Fibroblast of lung (primary cell): ENCODE measurements at regions not wholly inside any gene's neighbourhood (a gene's known extent, or its start where the extent isn't known, plus 50 kb on each side); places are given as distances from the start of the nearest gene placed in this dataset.

Experiments used
- EZH2 ChIP-seq: IDR thresholded peaks from 2 replicates; pipeline ENCODE4 v1.5.1; 2012; ENCODE audit warnings: low read length, control low read depth, mild to moderate bottlenecking; ENCODE audit errors: missing control alignments
- TF ChIP-seq, protein P1 (sequence below), 2 donors: IDR thresholded peaks in 1 of 2; conservative IDR thresholded peaks in 1 of 2; 1 replicate in 1 of 2; 2 replicates in 1 of 2; pipeline ENCODE4 v1.5.1; 2011 to 2012; ENCODE audit warnings: low read length in 2 of 2, control low read depth in 1 of 2, inconsistent platforms in 1 of 2, low read depth in 1 of 2, mild to moderate bottlenecking in 1 of 2

DNA sequence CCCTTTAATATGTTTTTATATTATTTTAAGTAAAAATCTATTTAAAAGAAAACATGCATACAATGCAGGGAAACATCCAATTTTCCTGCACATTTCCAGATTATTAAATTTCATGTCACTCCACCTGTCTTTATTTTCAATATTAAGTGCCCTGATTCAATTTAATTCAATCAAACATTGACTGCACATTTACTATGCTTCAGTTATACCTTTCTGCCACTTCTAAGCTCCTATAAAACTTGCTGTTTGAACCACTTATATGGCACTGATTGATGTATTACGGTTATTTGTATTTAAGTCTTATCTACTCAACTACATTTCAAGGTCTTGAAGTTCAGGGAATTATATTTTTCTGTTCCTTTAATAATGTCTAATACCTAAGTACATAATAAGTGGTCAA is 198.0 kb downstream of the CAVIN4 start:
- TF ChIP-seq, protein P1, sequence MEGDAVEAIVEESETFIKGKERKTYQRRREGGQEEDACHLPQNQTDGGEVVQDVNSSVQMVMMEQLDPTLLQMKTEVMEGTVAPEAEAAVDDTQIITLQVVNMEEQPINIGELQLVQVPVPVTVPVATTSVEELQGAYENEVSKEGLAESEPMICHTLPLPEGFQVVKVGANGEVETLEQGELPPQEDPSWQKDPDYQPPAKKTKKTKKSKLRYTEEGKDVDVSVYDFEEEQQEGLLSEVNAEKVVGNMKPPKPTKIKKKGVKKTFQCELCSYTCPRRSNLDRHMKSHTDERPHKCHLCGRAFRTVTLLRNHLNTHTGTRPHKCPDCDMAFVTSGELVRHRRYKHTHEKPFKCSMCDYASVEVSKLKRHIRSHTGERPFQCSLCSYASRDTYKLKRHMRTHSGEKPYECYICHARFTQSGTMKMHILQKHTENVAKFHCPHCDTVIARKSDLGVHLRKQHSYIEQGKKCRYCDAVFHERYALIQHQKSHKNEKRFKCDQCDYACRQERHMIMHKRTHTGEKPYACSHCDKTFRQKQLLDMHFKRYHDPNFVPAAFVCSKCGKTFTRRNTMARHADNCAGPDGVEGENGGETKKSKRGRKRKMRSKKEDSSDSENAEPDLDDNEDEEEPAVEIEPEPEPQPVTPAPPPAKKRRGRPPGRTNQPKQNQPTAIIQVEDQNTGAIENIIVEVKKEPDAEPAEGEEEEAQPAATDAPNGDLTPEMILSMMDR (conservative IDR thresholded peaks at IDR 0.05 in 1 of 2, IDR thresholded peaks at IDR 0.05 in 1 of 2; ENCODE audit: low read depth in 1 of 2, low read length in 2 of 2): no peak
- no peak for TF ChIP-seq EZH2
